Astrocyte of the spinal cord (primary cell): ENCODE measurements at regions not wholly inside any gene's neighbourhood (a gene's known extent, or its start where the extent isn't known, plus 50 kb on each side); places are given as distances from the start of the nearest gene placed in this dataset.

Experiments
- DNase-seq: peaks from one replicate; pipeline ENCODE4 v3.0.0; 2011; ENCODE audit warnings: low read depth, low spot score
- H3K4me3 ChIP-seq: 2 replicates; pipeline ENCODE4 v1.5.1; 2011; ENCODE audit warnings: low read depth, mild to moderate bottlenecking, low read length, moderate library complexity
- in situ Hi-C: cut with HindIII; loops from 2 replicates; pipeline ENCODE4 v1.10.0; 2017; ENCODE audit warnings: low sequenced_read_pairs
- TF ChIP-seq, protein P1 (sequence below): IDR thresholded peaks from 2 replicates; pipeline ENCODE4 v1.5.1; 2012; ENCODE audit warnings: low read depth, mild to moderate bottlenecking, low read length, inconsistent platforms

DNA sequence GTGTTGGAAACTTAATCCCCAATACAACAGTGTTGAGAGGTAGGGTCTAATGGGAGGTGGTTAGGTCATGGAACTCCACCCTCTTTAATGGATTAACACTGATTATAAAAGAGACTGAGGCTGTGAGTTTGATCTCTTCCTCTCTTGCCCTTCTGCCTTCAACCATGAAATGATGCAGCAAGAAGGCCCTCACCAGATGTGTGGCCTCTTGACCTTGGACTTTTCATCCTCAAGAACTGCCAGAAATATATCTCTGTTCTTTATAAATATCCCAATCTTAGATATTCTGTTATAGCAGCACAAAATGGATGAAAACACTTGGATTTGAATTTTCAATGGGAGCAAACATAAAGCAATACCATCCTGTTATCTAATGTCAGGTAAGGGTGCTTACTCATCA, 67.6 kb downstream of the NMUR2 start:
- no peak for DNase-seq
- in situ Hi-C loops = no loop called here
- TF ChIP-seq, protein P1, sequence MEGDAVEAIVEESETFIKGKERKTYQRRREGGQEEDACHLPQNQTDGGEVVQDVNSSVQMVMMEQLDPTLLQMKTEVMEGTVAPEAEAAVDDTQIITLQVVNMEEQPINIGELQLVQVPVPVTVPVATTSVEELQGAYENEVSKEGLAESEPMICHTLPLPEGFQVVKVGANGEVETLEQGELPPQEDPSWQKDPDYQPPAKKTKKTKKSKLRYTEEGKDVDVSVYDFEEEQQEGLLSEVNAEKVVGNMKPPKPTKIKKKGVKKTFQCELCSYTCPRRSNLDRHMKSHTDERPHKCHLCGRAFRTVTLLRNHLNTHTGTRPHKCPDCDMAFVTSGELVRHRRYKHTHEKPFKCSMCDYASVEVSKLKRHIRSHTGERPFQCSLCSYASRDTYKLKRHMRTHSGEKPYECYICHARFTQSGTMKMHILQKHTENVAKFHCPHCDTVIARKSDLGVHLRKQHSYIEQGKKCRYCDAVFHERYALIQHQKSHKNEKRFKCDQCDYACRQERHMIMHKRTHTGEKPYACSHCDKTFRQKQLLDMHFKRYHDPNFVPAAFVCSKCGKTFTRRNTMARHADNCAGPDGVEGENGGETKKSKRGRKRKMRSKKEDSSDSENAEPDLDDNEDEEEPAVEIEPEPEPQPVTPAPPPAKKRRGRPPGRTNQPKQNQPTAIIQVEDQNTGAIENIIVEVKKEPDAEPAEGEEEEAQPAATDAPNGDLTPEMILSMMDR = no peak
- H3K4me3 ChIP-seq = no peak overlapping the region

DNA sequence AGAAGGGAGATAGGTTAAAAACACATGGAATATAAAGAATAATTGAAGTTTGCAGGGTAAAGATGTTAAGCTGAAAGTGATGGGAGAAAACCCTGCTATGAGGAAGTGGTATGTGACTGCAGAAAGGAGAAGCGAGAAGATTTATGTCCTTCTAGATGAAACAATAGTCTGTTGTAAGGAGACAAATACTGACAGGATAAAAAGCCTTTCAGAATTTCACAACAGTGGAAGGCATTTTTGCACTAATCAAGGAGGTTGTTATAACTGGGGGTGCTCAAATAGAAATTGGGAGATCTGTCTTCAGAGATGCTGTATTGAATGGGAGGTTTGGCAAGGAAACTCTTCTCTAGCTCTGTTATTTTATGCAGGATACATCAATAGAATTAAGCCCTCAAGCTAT, 69.6 kb downstream of the NMUR2 start:
- H3K4me3 ChIP-seq = no peak overlapping the region
- TF ChIP-seq, protein P1 = no peak
- DNase-seq = no peak
- in situ Hi-C loops = no loop called here

DNA sequence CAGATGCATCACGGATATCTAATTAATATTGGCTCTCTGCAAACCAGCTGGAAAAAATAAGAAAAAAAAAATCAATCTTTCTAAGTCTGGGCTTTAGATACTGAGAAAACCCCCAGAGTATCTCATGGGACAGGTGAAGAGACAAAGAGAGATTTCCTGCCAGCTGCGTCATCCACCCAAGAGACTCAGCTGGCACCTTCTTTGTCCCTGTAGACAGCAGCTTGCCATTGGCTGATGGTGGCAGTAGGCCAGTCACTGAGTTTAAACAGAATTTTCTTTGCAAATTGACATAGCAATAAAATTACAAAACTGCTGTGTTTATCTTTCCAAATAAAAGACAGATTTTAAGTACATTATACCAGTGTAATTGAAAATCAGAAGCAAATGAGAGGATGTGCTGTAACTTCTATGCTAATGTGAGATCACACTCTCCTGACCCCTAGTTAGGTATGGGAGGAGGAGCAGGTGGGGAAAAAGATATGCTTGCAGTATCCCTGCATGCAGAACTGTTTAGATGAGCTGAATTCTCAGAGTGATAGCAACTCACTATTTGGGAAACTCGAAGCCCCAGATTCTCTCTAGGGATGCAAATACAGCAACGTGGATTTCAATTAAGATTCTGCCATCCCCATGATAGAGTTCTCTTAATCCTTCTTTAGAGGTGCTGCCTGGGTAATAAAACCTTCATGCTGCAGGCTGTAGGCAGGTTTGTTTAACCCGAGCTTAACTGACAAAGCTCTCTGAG, 72.2 kb downstream of the NMUR2 start:
- in situ Hi-C loops = no loop called here
- H3K4me3 ChIP-seq = no peak overlapping the region
- TF ChIP-seq, protein P1 = no peak
- no peak for DNase-seq

DNA sequence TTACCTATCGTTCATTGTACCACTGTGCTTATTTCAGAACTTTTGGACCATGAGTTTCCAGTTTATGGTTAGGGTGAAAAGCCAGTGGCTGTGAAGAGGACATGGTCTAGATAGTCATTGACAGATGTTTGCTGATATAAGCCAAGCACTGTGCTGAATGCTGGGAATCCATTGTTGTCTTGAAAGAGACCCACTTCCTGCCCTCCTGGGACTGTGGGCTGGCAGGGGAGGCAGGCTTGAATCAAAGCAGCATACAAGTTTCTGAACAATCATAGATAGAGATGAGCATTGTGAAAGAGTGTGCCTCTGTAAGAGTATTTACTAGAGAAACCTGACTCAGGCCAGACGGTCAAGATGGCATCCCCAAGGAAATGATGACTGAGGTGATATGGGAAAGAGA, 73.4 kb downstream of the NMUR2 start:
- no peak for DNase-seq
- H3K4me3 ChIP-seq = no peak overlapping the region
- in situ Hi-C loops = no loop called here

DNA sequence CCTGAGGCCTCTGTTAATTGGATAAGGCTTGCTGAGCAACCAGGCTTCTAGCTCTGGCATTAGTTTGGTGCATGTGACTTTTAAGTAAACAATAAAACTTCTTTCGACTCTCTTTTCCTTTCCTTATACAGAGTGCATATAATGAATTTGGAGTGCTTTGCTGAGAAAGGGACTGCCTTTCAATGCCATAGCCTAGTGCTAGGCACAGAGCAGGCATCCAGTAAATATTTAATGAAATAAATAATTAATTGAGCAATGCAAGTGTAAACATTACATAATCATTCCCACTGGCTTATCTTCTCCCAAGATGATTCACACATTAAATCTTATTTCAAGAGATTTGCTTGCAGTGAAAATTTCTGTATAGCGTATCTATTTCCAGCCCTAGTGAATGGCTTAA, 74.1 kb downstream of the NMUR2 start:
- TF ChIP-seq, protein P1 = no peak
- in situ Hi-C loops = no loop called here
- no peak overlapping the region for H3K4me3 ChIP-seq
- no peak for DNase-seq

More for the DNA sequence above, 73.4 kb downstream of the NMUR2 start:
- TF ChIP-seq, protein P1 = no peak

DNA sequence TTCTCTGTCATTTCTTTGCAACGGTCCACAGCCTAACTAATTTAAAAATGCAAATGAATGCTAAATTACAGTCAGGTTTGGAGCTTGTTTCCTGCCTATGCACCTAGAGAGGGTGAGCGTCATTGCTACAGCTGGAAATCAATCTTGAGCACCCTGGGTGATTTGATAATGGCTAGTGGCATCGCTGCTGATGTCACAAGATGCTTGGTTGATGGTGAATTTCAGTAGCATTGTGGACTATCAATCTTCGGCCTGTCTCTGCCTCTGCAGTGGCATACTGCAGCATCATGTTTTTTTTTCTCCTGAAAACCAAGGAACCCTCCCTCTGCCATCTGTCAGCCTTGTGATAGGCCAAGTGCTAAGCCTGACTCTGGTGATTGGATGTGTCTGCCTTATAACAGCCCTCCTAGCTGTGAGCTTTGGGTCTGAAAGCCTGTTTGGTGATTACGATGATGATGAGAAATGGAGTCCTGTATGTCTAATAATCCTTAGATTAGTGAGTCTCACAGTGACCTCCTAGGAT, 75.3 kb downstream of the NMUR2 start:
- TF ChIP-seq, protein P1 = no peak
- DNase-seq = no peak
- in situ Hi-C loops = no loop called here
- H3K4me3 ChIP-seq = no peak overlapping the region

DNA sequence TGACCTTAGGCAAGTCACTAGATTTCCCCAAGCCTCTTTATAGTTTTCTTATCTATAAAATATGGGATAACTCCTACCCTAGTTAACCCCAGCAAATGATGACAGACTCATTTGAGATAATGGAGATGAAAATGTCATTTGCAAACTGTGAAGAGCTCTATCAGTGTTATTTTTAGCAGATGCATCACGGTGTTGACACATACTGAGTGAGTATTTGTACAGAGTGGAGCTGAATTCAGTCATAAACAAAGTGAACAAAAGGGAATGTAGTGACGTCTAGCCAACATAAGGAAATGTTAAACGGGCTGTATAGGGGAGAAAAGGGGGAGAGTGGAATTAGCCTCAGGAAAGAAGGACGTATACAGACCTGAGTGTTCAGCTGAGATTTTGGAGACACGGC, 75.9 kb downstream of the NMUR2 start:
- H3K4me3 ChIP-seq = no peak overlapping the region
- no peak for DNase-seq
- TF ChIP-seq, protein P1 = no peak
- in situ Hi-C loops = no loop called here
